Uterus (tissue), 2 donors: ENCODE measurements at regions not wholly inside any gene's neighbourhood (a gene's known extent, or its start where the extent isn't known, plus 50 kb on each side); places are given as distances from the start of the nearest gene placed in this dataset.

Experiments used
- CTCF ChIP-seq, 4 experiments: fragments of 200-600 bp in 2 of 4; fragments of 450-650 bp in 2 of 4; sonication (generic) in 2 of 4; IDR thresholded peaks; one replicate each; pipeline ENCODE4 v1.5.1; 2016 to 2019; ENCODE audit warnings: antibody characterized with exemption in 4 of 4, mild to moderate bottlenecking in 2 of 4, moderate library complexity in 1 of 4
- POLR2A ChIP-seq, 2 donors: fragments of 450-650 bp; IDR thresholded peaks; one replicate each; pipeline ENCODE4 v1.6.1; 2016; ENCODE audit warnings: antibody characterized with exemption in 2 of 2, mild to moderate bottlenecking in 1 of 2, moderate library complexity in 1 of 2

GRCh38 chr1:14506471-14507255, 91.8 kb upstream of the KAZN start:
- TF ChIP-seq CTCF (IDR thresholded peaks at IDR 0.05), result no peak
- no peak for TF ChIP-seq POLR2A (IDR thresholded peaks at IDR 0.05)
